Fibroblast of the aortic adventitia (primary cell): ENCODE measurements at regions not wholly inside any gene's neighbourhood (a gene's known extent, or its start where the extent isn't known, plus 50 kb on each side); places are given as distances from the start of the nearest gene placed in this dataset.
"Not testable (repeated sequence)": the region's sequence is repeated elsewhere in the genome, so short reads cannot be mapped to it uniquely, and the experiment has no call there.

Experiments
- DNase-seq: peaks from one replicate; pipeline ENCODE4 v3.0.0-alpha.2; 2010; ENCODE audit warnings: low read depth
- H3K4me3 ChIP-seq: 2 replicates; pipeline ENCODE4 v1.5.1; 2011; ENCODE audit warnings: low read depth, mild to moderate bottlenecking, control low read depth, low read length, moderate library complexity
- TF ChIP-seq, protein P1 (sequence below): IDR thresholded peaks from 2 replicates; pipeline ENCODE4 v1.5.1; 2011; ENCODE audit warnings: mild to moderate bottlenecking, low read length, control low read depth, inconsistent platforms; ENCODE audit not compliant: insufficient read depth

DNA sequence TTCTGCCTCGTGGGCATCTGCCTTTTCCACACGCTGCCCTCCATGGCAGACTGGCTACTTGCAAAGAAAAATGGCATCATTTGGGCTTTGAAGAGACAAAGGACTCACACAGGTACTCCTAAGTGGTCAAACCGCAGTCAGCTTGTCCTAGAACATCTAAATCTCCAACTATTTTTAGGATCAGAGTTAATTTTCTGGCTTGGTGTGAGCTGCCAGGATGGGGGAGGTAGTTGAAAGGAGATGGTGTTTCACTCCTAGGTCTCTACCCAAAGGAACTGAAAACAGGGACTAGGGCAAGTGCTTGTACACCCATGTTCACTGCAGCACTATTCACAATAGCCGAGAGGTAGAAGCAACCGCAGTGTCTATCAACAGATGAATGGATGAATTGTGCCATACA lies 107.9 kb upstream of the ATL2 start:
- DNase-seq, result no peak
- no peak overlapping the region for H3K4me3 ChIP-seq
- TF ChIP-seq, protein P1, sequence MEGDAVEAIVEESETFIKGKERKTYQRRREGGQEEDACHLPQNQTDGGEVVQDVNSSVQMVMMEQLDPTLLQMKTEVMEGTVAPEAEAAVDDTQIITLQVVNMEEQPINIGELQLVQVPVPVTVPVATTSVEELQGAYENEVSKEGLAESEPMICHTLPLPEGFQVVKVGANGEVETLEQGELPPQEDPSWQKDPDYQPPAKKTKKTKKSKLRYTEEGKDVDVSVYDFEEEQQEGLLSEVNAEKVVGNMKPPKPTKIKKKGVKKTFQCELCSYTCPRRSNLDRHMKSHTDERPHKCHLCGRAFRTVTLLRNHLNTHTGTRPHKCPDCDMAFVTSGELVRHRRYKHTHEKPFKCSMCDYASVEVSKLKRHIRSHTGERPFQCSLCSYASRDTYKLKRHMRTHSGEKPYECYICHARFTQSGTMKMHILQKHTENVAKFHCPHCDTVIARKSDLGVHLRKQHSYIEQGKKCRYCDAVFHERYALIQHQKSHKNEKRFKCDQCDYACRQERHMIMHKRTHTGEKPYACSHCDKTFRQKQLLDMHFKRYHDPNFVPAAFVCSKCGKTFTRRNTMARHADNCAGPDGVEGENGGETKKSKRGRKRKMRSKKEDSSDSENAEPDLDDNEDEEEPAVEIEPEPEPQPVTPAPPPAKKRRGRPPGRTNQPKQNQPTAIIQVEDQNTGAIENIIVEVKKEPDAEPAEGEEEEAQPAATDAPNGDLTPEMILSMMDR, result no peak

DNA sequence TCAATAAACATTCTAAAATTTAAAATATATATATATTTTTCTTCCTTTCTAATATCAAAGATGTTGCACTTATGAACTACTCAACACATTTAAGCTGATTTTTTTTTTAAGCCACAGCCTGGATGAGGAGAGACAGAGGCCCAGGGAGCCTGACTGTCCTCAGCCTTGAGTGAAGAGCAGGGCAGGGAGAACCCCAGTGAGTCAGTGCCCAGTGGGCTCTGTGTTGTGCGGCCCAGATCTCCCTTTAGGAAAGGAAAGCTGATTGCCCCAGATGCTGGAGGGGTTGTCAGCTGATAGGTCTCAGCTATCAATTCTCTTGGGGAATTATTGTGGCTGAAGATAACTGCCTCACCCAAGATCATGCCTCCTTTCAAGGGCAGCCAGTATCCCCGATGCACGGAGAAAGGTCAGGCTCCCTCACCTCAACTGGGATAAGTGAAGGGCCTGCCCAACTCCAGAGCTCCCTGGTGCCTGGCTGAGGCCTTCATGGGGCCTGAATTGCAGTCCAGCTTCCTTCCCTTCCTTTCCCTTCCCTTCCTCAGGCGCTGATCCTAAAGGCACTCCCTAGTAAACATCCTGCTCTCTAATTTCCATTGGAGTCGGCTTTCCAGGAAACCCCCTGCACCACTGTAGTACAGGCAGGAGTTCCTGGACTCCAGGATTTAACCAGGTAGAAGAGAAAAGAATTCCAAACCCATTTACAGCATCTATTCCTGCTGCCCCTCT lies 106.9 kb upstream of the ATL2 start:
- no peak for DNase-seq
- no peak overlapping the region for H3K4me3 ChIP-seq
- TF ChIP-seq, protein P1, result no peak

DNA sequence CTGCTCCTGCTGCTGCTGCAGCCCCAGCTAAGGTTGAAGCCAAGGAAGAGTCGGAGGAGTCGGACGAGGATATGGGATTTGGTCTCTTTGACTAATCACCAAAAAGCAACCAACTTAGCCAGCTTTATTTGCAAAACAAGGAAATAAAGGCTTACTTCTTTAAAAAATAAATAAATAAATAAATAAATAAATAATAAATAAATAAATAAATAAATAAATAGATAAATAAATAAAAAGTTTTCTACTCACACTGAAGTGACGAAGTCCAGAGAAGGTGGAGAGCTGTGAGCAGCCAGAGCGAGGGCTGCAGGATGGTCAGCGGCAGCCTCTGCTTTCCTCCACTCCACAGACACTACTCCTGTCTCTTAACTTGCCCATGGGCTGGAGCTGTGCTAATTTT lies 105.6 kb upstream of the ATL2 start:
- not testable (repeated sequence) for DNase-seq, H3K4me3 ChIP-seq

DNA sequence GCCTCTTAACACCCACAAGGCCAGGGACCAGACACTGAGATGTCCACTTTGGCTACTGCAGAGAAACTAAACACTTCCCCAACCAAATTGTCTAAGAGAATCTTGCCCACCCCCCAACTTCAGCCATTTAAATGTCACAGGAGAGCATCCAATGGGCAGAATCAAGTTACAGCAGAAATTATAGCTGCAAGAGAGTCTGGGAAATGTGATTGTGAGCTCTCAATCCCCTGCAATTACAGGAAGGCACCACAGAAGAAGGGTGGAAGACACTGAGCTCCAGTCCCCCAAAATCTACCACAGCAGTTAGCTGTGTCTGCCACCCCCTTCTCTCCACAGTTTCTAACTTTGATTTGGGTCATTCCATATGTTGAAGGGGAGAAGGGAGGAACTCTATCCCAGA lies 103.5 kb upstream of the ATL2 start:
- DNase-seq, result no peak
- no peak overlapping the region for H3K4me3 ChIP-seq
- TF ChIP-seq, protein P1, result no peak

DNA sequence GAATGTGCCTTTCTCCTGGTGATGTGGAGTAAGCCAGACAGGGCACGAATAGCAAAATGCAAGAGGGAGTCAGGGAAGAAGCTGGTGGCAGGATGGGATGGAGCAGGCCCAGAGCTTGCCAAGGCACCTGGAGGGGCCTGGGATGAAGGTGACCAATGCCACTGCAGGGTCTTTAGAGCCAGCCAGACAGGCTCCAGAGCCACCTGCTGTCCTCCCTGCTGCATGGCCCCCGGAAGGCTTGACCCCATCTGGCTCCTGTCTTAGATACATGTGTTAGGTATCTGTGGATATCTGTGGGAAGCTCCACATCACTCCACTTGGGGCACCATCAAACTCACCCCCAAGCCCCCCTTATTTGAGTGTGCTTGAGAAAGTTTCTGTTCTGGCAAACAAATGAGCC lies 99.9 kb upstream of the ATL2 start:
- H3K4me3 ChIP-seq, result no peak overlapping the region
- TF ChIP-seq, protein P1, result no peak
- no peak for DNase-seq

DNA sequence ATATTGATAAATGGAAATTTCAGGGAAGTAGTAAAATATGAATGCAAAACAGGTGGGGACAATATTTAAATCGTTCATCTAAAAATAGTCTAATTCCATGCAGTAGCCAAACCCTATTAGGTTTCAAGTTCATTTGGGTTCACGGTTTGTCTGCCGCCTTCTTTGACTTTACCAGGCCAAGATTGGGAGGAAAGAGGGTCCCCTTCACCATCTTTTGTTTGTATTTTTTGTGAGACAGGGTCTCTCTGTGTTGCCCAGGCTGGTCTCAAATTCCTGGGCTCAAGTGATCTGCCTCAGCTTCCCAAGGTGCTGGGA lies 98.5 kb upstream of the ATL2 start:
- TF ChIP-seq, protein P1, result no peak
- DNase-seq, result no peak
- H3K4me3 ChIP-seq, result no peak overlapping the region

DNA sequence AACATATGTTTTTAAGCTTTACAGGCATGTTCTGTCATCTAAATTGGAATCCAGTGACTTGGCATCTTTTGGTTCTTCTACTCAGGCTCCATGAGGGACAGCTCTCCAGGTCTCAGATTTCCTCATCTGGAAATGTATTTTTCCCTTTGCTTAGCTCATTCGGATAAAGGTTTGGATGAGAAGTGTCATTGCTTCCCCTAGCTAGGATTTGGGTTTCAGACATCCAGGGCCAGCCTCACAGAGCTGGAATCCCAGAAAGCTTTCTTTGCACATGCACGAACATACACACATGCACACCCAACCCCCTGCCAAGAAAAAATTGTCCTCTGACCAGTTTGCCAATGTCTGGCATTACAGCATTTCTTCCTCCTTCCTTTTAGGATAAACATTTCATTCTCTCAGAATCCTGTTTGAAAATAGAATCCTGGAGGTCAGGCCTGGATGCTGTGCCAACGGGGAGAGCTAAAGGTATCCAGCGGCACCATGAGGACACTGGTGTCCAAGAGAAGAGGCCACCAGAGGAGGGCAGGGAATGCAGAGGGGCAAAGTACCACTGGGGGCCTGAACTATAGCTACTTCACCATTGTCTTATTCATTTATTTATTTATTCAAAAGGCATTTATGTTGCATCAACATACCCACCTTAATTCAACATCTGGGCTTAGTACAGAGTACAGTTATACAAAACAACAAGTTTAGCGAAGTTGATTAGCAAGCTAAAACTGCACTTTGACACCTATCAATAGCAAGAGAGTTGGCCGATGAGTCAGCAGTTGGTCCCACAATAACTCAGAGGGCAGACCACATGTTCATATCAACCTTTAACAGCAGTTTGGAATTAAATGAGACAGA lies 97.9 kb upstream of the ATL2 start:
- TF ChIP-seq, protein P1, result no peak
- H3K4me3 ChIP-seq, result no peak overlapping the region
- no peak for DNase-seq
